ENCODE measurements at regions not wholly inside any gene's neighbourhood (a gene's known extent, or its start where the extent isn't known, plus 50 kb on each side); places are given as distances from the start of the nearest gene placed in this dataset.

- Histone ChIP-seq H3K27ac (ENCODE audit: low read depth, low read length, poor library complexity, severe bottlenecking) (no peak overlapping the region), H3K4me3 (ENCODE audit: low read depth, low read length, poor library complexity, severe bottlenecking) (no peak overlapping the region), H3K9me3 (ENCODE audit: low read depth, low read length, poor library complexity, severe bottlenecking) (no peaks in the 10 kb centered on the region), H3K4me1 (ENCODE audit: insufficient read depth, low read length, poor library complexity, severe bottlenecking) (no peaks in the 10 kb centered on the region), H3K36me3 (ENCODE audit: insufficient read depth, low read length, poor library complexity, severe bottlenecking) (no peaks in the 10 kb centered on the region), H3K27me3 (replicated peaks; ENCODE audit: insufficient read depth, low read depth, low read length, poor library complexity) (no peaks in the 10 kb centered on the region)
- no peak for DNase-seq (ENCODE audit: low spot score)
- POLR2A ChIA-PET (ENCODE audit: low non-redundant PET) = no interaction called here
- intact Hi-C loops (cut with micrococcal nuclease; ENCODE audit: unreplicated experiment) = no loop called here
- BruUV-seq (replicated peaks) = no TSS peak
- CTCF ChIA-PET = no interaction called here
- TF ChIP-seq CTCF (conservative IDR thresholded peaks at IDR 0.05; ENCODE audit: low read depth, low read length) = no peak
- TF ChIP-seq EZH2 (IDR thresholded peaks at IDR 0.05; ENCODE audit: borderline replicate concordance, low read depth, low read length, poor library complexity, severe bottlenecking) = no peak
Measured at GRCh38 chr4:38430841-38431240, 233.2 kb upstream of the KLF3 start.

GRCh38 chr4:38442073-38442788, 221.8 kb upstream of the KLF3 start:
- TF ChIP-seq EZH2 (IDR thresholded peaks at IDR 0.05; ENCODE audit: borderline replicate concordance, low read depth, low read length, poor library complexity, severe bottlenecking) (no peak), CTCF (conservative IDR thresholded peaks at IDR 0.05; ENCODE audit: low read depth, low read length) (no peak)
- POLR2A ChIA-PET (ENCODE audit: low non-redundant PET) = no interaction called here

GRCh38 chr4:38449506-38450174, 214.4 kb upstream of the KLF3 start:
- ChIA-PET POLR2A (ENCODE audit: low non-redundant PET) (no interaction called here), CTCF (no interaction called here)
- BruUV-seq (replicated peaks) = no TSS peak
- no peaks in the 10 kb centered on the region for H3K27me3 ChIP-seq (replicated peaks; ENCODE audit: insufficient read depth, low read depth, low read length, poor library complexity)
- DNase-seq (ENCODE audit: low spot score) = no peak
- H3K4me3 ChIP-seq (ENCODE audit: low read depth, low read length, poor library complexity, severe bottlenecking) = no peak overlapping the region
- H3K9me3 ChIP-seq (ENCODE audit: low read depth, low read length, poor library complexity, severe bottlenecking) = no peaks in the 10 kb centered on the region
- no peaks in the 10 kb centered on the region for H3K4me1 ChIP-seq (ENCODE audit: insufficient read depth, low read length, poor library complexity, severe bottlenecking)
- no peak overlapping the region for H3K27ac ChIP-seq (ENCODE audit: low read depth, low read length, poor library complexity, severe bottlenecking)
- H3K36me3 ChIP-seq (ENCODE audit: insufficient read depth, low read length, poor library complexity, severe bottlenecking) = no peaks in the 10 kb centered on the region
- intact Hi-C loops (cut with micrococcal nuclease; ENCODE audit: unreplicated experiment) = no loop called here
- TF ChIP-seq CTCF (conservative IDR thresholded peaks at IDR 0.05; ENCODE audit: low read depth, low read length) = no peak
- no peak for TF ChIP-seq EZH2 (IDR thresholded peaks at IDR 0.05; ENCODE audit: borderline replicate concordance, low read depth, low read length, poor library complexity, severe bottlenecking)

More at GRCh38 chr4:38442073-38442788, 221.8 kb upstream of the KLF3 start:
- Histone ChIP-seq H3K27ac (ENCODE audit: low read depth, low read length, poor library complexity, severe bottlenecking) (no peak overlapping the region), H3K36me3 (ENCODE audit: insufficient read depth, low read length, poor library complexity, severe bottlenecking) (no peaks in the 10 kb centered on the region), H3K27me3 (replicated peaks; ENCODE audit: insufficient read depth, low read depth, low read length, poor library complexity) (no peaks in the 10 kb centered on the region), H3K4me3 (ENCODE audit: low read depth, low read length, poor library complexity, severe bottlenecking) (no peak overlapping the region), H3K9me3 (ENCODE audit: low read depth, low read length, poor library complexity, severe bottlenecking) (no peaks in the 10 kb centered on the region), H3K4me1 (ENCODE audit: insufficient read depth, low read length, poor library complexity, severe bottlenecking) (no peaks in the 10 kb centered on the region)
- BruUV-seq (replicated peaks) = no TSS peak
- CTCF ChIA-PET = no interaction called here
- no peak for DNase-seq (ENCODE audit: low spot score)
- intact Hi-C loops (cut with micrococcal nuclease; ENCODE audit: unreplicated experiment) = no loop called here

All from A673 (cell line).